Neutrophil (primary cell): ENCODE measurements at regions not wholly inside any gene's neighbourhood (a gene's known extent, or its start where the extent isn't known, plus 50 kb on each side); places are given as distances from the start of the nearest gene placed in this dataset.

Experiments
- H3K27ac ChIP-seq: fragments of 200-600 bp; sonication (generic); 2 replicates; pipeline ENCODE4 v1.5.1; 2016; ENCODE audit warnings: mild to moderate bottlenecking, moderate library complexity
- H3K27me3 ChIP-seq: fragments of 200-600 bp; sonication (generic); 2 replicates; pipeline ENCODE4 v1.6.0; 2016; ENCODE audit warnings: mild to moderate bottlenecking
- H3K36me3 ChIP-seq: fragments of 200-600 bp; sonication (generic); 2 replicates; pipeline ENCODE4 v1.5.1; 2017
- H3K4me1 ChIP-seq, 2 experiments: fragments of 200-600 bp in 1 of 2; sonication (generic) in 1 of 2; 1 replicate in 1 of 2; 2 replicates in 1 of 2; pipeline versions ENCODE4 v1.5.1 to v1.6.1; 2013 to 2016; ENCODE audit warnings: low read depth in 1 of 2, low read length in 1 of 2, mild to moderate bottlenecking in 1 of 2, moderate library complexity in 1 of 2; ENCODE audit not compliant: control insufficient read depth in 1 of 2, insufficient read depth in 1 of 2
- H3K4me3 ChIP-seq, 2 experiments: fragments of 200-600 bp in 1 of 2; sonication (generic) in 1 of 2; 1 replicate in 1 of 2; 2 replicates in 1 of 2; pipeline ENCODE4 v1.5.1; 2013 to 2016; ENCODE audit warnings: low read depth in 1 of 2, low read length in 1 of 2, mild to moderate bottlenecking in 1 of 2, moderate library complexity in 1 of 2
- H3K9me3 ChIP-seq: fragments of 200-600 bp; sonication (generic); 2 replicates; pipeline ENCODE4 v1.5.1; 2016
- TF ChIP-seq, protein P1 (sequence below): fragments of 200-600 bp; sonication (generic); IDR thresholded peaks from 2 replicates; pipeline ENCODE4 v1.5.1; 2016; ENCODE audit warnings: antibody characterized with exemption

DNA sequence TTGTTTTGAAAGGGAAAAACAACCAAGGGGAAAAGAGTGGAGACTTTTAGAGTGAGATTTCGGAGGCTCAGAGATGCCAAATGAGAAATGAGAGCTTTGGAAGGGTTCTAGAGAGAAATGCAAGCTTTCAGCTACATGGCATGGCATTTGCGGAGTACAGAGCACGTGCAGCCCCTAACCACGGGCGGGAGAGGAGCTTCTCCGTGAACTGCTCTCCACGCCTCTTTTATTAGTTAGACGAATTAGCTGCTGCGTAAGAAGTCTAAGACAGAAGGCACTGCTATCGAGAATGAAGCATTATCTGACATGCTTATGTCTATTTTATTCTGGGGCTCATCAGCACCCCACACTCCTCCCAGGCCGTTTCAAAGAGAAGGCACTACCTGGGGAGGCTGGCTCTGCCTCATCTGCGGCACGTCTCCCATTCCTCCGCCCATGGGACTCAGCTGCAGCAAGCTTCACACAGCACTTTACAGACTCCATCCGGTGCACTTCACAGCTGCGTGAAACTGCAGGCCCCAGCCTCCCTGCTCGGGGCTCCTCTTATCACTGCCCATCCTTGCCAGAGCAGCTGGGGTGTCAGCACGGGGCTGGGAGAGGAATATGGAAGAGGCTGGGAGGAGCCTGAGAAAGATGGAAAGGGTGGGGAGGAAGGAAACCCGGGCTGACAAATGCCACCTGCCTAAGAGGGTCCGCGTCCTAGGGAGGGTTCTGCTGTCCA lies 207.3 kb upstream of the APCDD1 start:
- TF ChIP-seq, protein P1, sequence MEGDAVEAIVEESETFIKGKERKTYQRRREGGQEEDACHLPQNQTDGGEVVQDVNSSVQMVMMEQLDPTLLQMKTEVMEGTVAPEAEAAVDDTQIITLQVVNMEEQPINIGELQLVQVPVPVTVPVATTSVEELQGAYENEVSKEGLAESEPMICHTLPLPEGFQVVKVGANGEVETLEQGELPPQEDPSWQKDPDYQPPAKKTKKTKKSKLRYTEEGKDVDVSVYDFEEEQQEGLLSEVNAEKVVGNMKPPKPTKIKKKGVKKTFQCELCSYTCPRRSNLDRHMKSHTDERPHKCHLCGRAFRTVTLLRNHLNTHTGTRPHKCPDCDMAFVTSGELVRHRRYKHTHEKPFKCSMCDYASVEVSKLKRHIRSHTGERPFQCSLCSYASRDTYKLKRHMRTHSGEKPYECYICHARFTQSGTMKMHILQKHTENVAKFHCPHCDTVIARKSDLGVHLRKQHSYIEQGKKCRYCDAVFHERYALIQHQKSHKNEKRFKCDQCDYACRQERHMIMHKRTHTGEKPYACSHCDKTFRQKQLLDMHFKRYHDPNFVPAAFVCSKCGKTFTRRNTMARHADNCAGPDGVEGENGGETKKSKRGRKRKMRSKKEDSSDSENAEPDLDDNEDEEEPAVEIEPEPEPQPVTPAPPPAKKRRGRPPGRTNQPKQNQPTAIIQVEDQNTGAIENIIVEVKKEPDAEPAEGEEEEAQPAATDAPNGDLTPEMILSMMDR = no peak
- Histone ChIP-seq H3K27me3 (peaks cover 6% of the 10 kb centered on the region), H3K9me3 (no peaks in the 10 kb centered on the region), H3K4me3 (no peak overlapping the region), H3K4me1 (peaks cover 0 to 3% of the 10 kb centered on the region in 2 experiments), H3K27ac (no peak overlapping the region), H3K36me3 (no peaks in the 10 kb centered on the region)

DNA sequence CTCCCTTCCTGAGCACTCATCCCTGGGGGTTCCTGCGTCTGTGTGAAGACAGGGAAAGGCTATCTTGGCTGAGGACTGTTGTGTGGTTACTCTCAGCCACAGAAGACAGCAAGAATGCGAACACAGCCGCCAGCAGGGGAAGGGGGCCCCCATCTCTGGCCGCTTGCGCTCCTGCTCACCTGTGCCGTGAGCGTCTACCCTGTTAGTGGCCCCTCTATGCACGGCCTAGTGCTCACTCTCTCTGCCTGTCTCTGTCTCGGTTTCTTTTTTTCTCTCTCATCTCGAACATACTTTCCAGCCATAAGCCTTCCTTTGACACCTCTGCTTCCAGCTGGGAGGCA lies 206.7 kb upstream of the APCDD1 start:
- TF ChIP-seq, protein P1 = no peak
- Histone ChIP-seq H3K4me1 (peaks cover 0 to 3% of the 10 kb centered on the region in 2 experiments), H3K4me3 (no peak overlapping the region), H3K27me3 (peaks cover 6% of the 10 kb centered on the region), H3K27ac (no peak overlapping the region), H3K36me3 (no peaks in the 10 kb centered on the region), H3K9me3 (no peaks in the 10 kb centered on the region)

DNA sequence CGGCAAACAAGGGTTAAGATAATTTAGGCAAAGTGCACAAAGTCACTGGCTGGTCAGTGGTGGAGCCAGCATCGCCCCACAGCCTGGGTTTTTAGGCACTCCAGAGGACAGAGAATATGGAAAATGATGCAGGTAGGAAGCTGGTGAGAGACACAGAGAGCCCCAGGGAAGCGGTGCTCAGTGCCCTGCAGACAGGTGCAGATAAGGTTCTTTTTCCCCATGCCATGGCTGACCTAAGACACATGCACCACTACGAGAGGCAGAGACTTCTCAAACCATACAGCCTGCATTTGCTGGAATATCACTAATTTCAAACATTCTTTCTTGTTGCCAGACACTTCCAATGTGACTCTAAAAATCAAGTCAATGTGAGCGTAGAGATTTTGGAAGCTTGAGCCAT lies 205.7 kb upstream of the APCDD1 start:
- peaks cover 6% of the 10 kb centered on the region for H3K27me3 ChIP-seq
- H3K27ac ChIP-seq = no peak overlapping the region
- H3K4me1 ChIP-seq = peaks cover 0 to 3% of the 10 kb centered on the region in 2 experiments
- H3K4me3 ChIP-seq = no peak overlapping the region
- TF ChIP-seq, protein P1 = no peak
- no peaks in the 10 kb centered on the region for H3K9me3 ChIP-seq
- no peaks in the 10 kb centered on the region for H3K36me3 ChIP-seq

DNA sequence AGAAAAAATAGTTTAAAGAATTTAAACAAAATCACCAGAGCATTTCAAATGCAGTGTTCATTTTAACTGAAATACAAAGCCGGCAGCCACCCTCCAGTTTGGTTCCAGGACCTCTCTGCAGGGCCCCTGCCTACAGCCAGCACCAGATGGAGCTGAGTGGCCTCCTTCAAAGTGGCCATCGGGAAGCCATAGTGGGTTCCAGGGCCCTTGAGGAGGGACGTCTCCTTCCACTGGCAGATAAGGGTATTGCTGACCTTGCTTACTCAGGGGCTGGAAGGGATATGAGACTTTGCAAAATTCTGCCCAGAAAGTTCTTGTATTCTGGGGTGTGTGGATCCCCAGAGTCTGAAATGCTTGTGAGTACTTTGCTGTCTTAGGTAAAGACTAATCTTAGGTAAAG lies 205.2 kb upstream of the APCDD1 start:
- Histone ChIP-seq H3K4me1 (peaks cover 0 to 3% of the 10 kb centered on the region in 2 experiments), H3K9me3 (no peaks in the 10 kb centered on the region), H3K27me3 (peaks cover 6% of the 10 kb centered on the region), H3K36me3 (no peaks in the 10 kb centered on the region), H3K4me3 (no peak overlapping the region), H3K27ac (no peak overlapping the region)
- TF ChIP-seq, protein P1 = no peak

DNA sequence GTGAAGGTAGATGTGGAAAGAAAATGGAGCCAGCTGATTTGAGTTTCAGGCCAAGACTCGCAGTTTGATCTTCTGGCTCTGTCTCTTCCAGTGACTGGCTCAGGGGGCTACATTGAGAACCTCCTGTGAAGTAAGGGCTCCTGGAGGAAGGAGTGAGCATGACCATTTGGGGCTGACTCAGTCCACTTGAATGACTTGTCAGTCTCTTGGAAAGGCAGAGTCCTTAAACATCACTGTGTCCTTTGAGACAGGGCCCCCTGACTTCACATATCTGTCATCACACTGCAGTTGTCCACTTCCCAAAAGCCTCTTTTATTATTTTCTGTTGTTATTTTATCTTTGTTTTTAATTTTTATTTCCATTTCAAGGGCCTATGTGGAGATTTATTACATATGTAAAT lies 204.6 kb upstream of the APCDD1 start:
- peaks cover 6% of the 10 kb centered on the region for H3K27me3 ChIP-seq

More for the DNA sequence above, 204.6 kb upstream of the APCDD1 start:
- TF ChIP-seq, protein P1 = no peak
- no peak overlapping the region for H3K4me3 ChIP-seq
- H3K27ac ChIP-seq = no peak overlapping the region
- H3K4me1 ChIP-seq = peaks cover 0 to 3% of the 10 kb centered on the region in 2 experiments
- H3K36me3 ChIP-seq = no peaks in the 10 kb centered on the region
- H3K9me3 ChIP-seq = no peaks in the 10 kb centered on the region
